NCI-H2081 (cell line): ENCODE measurements at regions not wholly inside any gene's neighbourhood (a gene's known extent, or its start where the extent isn't known, plus 50 kb on each side); places are given as distances from the start of the nearest gene placed in this dataset.
"Not testable (repeated sequence)": the region's sequence is repeated elsewhere in the genome, so short reads cannot be mapped to it uniquely, and the experiment has no call there.

ENCODE experiments used
- DNase-seq, 2 experiments: peaks; one replicate each; lab custom pipeline; 2025; lab: John Stamatoyannopoulos, UW

- DNase-seq = no peak
Observed at GRCh38 chr20:29296256-29297230, 1960.9 kb upstream of the DEFB115 start.

DNA sequence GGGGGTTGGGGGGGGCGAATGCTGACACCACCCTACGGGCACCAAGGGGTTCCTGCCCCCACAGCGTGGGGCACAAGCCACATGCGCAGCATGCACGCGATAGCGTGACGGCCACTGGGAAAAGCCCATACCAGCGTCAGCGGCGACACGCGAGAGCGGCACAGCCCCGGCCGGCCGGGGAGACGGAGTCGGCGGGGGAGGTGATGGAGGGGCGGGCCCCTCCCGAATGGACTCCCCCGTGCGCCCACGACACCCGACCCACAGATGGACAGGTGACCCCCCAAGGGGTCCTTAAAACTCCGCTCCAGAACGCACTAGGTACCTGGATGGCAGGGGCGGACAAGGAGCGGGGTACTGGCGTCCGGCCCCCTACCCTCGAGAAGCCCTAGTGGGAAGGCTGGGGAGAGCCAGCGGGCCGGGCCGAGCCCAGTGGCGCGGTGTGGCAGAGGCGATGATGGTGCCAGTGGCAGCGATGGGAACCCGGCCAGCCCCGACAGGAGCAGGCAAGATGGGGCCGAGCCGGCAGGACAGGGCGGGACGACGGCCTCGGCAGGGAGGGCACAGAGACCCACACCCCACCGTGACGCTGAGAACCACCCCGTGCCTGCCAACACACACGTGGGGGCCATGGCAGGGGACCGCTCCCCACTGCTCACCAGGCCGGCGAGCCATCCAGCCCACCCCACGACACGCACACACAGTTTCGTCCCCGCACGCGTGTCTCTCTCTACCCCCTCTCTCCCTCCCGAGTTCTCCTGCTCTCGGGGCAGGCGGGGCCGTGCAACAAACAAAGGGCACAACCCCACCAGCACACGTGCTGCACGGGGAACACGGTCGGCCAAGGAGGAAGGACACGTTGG lies 1959.8 kb upstream of the DEFB115 start:
- no peak for DNase-seq

GRCh38 chr20:29298271-29298590 lies 1959.2 kb upstream of the DEFB115 start:
- DNase-seq = no peak

DNA sequence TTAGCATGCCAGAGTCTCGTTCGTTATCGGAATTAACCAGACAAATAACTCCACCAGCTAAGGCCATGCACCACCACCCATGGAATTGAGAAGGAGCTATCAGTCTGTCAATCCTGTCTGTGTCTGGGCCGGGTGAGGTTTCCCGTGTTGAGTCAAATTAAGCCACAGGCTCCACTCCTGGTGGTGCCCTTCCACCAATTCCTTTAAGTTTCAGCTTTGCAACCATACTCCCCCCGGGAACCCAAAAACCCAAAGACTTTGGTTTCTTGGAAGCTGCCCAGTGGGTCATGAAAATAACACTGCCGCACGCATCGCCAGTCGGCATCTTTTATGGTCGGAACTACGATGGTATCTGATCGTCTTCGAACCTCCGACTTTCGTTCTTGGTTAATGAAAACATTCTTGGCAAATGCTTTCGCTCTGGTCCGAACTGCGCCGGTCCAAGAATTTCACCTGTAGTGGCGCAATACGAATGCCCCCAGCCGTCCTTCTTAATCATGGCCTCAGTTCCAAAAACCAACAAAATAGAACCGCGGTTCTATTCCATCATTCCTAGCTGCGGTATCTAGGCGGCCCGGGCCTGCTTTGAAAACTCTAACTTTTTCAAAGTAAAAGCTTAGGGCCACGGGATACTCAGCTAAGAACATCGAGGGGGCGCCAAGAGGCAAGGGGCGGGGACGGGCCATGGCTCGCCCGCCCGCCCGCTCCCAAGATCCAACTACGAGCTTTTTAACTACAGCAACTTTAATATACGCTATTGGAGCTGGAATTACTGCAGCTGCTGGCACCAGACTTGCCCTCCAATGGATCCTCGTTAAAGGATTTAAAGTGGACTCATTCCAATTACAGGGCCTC lies 1958.5 kb upstream of the DEFB115 start:
- DNase-seq = no peak

DNA sequence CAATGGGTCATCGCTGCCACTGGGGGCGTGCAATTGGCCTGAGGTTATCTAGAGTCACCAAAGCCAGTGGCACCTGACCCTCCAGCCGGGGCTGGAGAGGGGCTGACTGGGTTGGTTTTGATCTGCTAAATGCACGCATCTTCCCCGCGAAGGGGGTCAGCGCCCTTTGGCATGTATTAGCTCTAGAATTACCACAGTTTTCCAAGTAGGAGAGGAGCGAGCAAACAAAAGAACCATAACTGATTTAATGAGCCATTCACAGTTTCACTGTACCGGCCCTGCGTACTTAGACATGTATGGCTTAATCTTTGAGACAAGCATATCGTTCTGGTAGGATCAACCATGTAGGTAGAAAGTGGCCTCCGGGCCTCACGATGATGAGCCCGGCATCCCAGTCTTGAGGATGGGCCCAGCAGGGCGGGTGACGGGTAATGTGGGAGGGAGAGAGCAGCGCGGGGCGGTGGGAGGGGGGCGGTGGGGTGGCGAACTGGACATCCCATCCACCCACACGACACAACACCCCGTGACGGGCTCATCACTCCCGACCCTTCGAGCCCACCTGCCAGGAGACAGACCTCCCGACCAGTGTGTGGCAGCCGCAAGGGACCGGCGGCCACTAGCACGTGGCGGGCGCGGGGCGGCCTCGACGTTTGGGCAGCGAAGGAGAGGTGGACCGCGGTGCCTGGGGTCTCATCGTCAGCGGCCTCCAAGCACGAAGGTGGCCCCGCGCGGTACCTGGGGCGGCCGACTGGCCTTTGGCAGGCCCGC lies 1957.5 kb upstream of the DEFB115 start:
- no peak for DNase-seq

DNA sequence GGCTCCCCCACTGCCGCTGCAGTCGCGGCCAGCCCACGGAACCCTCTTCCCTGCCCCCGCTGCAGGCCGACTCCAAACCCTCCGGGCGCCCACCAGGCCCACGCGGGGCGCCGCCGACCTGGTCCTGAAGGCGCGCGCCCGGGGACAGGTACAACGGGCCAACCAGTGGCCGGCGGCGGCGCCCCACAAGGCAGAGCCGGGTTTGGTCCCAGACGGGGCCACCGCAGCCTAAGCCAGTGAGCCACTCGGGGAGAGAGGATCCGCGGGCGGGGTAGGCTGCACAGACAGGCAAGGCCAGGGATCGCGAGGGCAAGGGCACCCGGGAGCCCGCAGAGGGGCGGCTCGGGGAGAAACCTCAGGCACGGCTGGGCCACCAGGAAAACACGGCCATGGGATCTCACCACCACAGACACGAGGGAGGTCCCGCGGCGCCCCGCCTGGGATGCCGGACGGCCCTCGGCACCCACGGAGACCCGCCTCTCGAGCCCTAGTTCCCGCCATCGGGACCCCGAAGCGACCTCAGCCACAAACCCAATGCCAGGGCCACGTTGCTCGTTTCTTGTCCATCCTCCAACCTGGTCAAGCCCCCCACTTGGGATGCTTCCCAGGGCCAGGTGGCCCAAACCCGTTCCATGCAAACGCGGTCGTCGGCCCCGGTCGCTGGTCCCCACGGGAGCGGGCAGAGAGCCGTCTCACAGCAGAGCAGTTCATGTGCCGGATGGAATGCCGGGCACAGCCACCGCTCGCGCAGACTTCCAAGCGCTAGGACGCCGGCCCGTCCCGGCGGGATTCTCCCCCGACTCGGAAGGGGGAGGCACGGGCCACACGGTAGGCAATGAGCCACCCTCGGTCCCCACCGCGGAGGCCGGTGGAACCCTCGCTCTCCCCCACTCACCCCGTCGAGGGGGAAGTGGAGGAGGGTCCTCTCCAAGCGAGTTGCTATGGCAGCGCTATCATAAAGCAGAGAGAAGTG lies 1956.6 kb upstream of the DEFB115 start:
- no peak for DNase-seq

- no peak for DNase-seq
Observed at GRCh38 chr20:29301624-29302259, 1955.7 kb upstream of the DEFB115 start.

- no peak for DNase-seq
Observed at GRCh38 chr20:29302979-29303644, 1954.4 kb upstream of the DEFB115 start.

DNA sequence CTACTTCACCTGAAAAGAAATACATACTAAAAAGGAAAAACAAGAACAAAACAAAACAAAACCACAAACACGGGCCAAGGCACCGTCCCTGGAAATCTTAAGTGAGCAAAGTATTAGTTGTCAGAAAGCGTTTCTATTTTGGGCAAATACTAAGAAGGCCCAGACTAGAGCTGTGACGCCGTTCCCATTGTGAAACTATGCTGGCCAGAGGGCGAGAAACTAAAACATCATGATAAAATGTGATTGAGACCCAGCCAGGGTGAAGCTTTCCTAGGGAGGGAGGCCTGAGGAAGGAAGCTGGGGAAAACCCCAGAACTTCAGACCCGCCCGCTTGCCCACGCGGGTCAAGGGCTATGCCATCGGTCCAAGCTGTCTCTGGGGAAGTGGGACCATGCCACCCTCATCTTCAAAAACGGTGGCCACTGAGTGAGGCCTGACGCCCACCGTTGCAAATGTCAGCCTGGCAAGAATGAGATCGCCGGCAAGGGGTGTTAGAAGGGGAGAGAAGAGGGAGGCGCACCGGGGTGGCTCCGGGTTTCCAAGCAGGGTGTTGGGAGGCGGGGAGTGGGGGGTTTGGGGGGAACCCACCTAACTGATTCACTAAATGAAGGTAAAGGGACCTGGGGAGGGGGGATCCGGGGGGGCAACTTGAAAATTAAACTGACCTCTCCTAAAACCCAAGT lies 1950.9 kb upstream of the DEFB115 start:
- DNase-seq = no peak

DNA sequence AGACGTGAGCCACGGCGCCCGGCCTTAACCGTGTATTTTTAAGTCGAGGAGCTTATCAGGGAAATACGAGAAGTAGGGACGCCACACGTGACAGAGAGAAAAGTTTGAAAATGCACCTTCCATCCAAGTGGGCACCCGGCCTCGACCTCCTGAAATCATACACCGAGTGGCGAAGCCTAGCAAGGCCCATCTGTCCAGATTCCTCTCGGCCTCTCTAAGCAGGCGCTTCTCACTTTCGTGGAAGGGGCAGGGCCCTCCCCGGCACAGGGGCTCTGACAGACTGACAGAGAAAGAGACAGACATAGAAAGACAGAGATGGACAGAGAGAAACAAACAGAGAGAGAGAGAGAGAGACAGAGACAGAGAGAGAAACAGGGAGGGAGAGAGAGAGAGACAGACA lies 1950.0 kb upstream of the DEFB115 start:
- DNase-seq = not testable (repeated sequence)

DNA sequence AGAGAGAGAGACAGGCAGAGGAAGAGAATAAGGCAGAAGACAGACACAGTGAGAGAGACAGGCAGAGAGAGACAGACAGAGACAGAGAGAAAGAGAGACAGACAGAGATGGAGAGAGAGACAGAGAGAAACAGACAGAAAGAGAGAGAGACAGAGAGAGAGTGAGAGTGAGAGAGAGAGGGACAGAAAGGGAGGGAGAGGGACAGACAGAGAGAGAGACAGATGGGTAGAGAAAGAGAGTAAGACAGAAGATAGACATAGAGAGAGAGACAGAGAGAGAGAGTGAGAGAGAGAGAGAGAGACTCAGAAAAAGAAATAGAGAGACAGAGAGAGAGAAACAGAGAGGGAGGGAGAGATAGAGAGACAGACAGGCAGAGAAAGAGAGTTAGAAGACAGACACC lies 1948.5 kb upstream of the DEFB115 start:
- DNase-seq = not testable (repeated sequence)

GRCh38 chr20:29309481-29309880 lies 1948.0 kb upstream of the DEFB115 start:
- not testable (repeated sequence) for DNase-seq

- DNase-seq = not testable (repeated sequence)
Observed at GRCh38 chr20:29311046-29311445, 1946.4 kb upstream of the DEFB115 start.

- DNase-seq = not testable (repeated sequence)
Observed at GRCh38 chr20:29312679-29313078, 1944.8 kb upstream of the DEFB115 start.

DNA sequence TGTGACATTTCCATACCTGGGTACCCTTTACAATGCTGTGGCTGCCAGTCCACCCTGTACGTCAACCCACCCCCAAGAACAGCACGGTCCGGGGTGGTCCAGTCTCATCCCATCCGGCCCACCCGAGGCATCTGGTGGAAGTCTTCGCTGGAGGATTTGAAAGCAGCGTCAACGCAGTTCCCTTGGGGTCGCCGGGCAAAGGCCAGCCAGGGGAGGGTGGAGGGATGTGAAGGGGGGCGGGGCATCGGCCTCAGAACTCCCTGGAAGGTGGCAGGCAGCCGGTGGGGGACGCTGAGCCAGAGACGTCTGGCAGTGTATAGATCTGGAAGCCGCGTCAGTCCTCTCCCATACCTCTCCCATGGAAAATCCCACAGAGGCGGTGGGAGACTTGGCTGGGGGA lies 1944.0 kb upstream of the DEFB115 start:
- no peak for DNase-seq

DNA sequence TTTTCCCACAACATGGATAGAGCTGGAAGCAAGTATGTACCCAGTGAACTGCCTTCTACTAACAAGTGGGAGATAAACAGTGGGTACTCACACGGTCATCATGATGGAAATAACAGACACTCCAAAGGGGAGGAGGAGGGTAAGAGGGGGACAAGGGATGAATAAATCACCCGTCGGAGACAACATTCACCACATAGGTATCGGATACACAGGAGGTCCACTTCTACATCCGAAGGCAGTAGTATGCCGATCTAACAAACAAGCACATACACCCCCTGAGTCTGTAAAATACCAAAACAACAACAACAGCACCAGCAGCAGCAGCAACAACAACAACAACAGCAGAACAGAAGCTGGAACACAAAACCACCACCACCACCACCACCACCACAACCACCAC lies 1943.2 kb upstream of the DEFB115 start:
- DNase-seq = no peak

- no peak for DNase-seq
Observed at GRCh38 chr20:29318871-29319461, 1938.5 kb upstream of the DEFB115 start.

- no peak for DNase-seq
Observed at GRCh38 chr20:29319725-29320124, 1937.7 kb upstream of the DEFB115 start.
